Lung (tissue), 11 donors: ENCODE measurements at regions not wholly inside any gene's neighbourhood (a gene's known extent, or its start where the extent isn't known, plus 50 kb on each side); places are given as distances from the start of the nearest gene placed in this dataset.
A peak's percentile ranks its signal among the peaks of the same experiment; 100 is the strongest.

Source experiments
- ATAC-seq: fragments of 200-7000 bp; cut with Tn5 transposase; one replicate; pipeline ENCODE4 v1.9.1; 2020; ENCODE audit warnings: moderate number of reproducible peaks; ENCODE audit not compliant: insufficient read depth, low FRiP score
- DNase-seq, 3 donors: peaks; one replicate each; pipeline ENCODE4 v3.0.0-alpha.2; 2013 to 2017
- H3K27ac ChIP-seq, 2 donors: one replicate each; pipeline ENCODE4 v1.5.1; 2013; ENCODE audit warnings: mild to moderate bottlenecking in 2 of 2, moderate library complexity in 2 of 2, control low read depth in 1 of 2, inconsistent platforms in 1 of 2, low read depth in 1 of 2, low read length in 1 of 2
- H3K27me3 ChIP-seq, 3 donors: one replicate each; pipeline ENCODE4 v1.5.1; 2013; ENCODE audit warnings: low read length in 2 of 3; ENCODE audit not compliant: control insufficient read depth in 3 of 3, insufficient read depth in 3 of 3
- H3K36me3 ChIP-seq, 4 donors: one replicate each; pipeline ENCODE4 v1.5.1; 2013; ENCODE audit warnings: low read length in 4 of 4, mild to moderate bottlenecking in 1 of 4, moderate library complexity in 1 of 4; ENCODE audit not compliant: control insufficient read depth in 4 of 4, insufficient read depth in 4 of 4
- H3K4me1 ChIP-seq, 5 donors: one replicate each; pipeline ENCODE4 v1.5.1; 2013; ENCODE audit warnings: low read length in 5 of 5, mild to moderate bottlenecking in 2 of 5, moderate library complexity in 1 of 5; ENCODE audit not compliant: control insufficient read depth in 5 of 5, insufficient read depth in 5 of 5
- H3K4me3 ChIP-seq: one replicate; pipeline ENCODE4 v1.5.1; 2013; ENCODE audit warnings: mild to moderate bottlenecking, control low read depth, moderate library complexity
- H3K9ac ChIP-seq, 2 donors: one replicate each; pipeline ENCODE4 v1.5.1; 2013; ENCODE audit warnings: low read length in 2 of 2, control low read depth in 1 of 2; ENCODE audit not compliant: insufficient read depth in 1 of 2
- H3K9me3 ChIP-seq, 4 donors: one replicate each; pipeline ENCODE4 v1.5.1; 2013; ENCODE audit warnings: low read length in 3 of 4, mild to moderate bottlenecking in 1 of 4, moderate library complexity in 1 of 4; ENCODE audit not compliant: control insufficient read depth in 4 of 4, insufficient read depth in 3 of 4
- WGBS, 2 donors: extraction: QIAGEN DNeasy Blood & Tissue Kit; methylation state at CpG; one replicate each; pipeline ENCODE4 v1.1.7; 2013; 5-methylcytosine and 5-hydroxymethylcytosine counted together
- TF ChIP-seq, protein P1 (sequence below): IDR thresholded peaks from 2 replicates; pipeline ENCODE4 v1.5.1; 2012; ENCODE audit warnings: mild to moderate bottlenecking; ENCODE audit errors: control extremely low read depth, extremely low read depth
- donor health status: control.
- donor health status: control.
- donor health status: Bipolar disorder and iron deficiency.
- donor health status: healthy.
- donor health status: DM: yes; HTN: yes; CAD: no.

DNA sequence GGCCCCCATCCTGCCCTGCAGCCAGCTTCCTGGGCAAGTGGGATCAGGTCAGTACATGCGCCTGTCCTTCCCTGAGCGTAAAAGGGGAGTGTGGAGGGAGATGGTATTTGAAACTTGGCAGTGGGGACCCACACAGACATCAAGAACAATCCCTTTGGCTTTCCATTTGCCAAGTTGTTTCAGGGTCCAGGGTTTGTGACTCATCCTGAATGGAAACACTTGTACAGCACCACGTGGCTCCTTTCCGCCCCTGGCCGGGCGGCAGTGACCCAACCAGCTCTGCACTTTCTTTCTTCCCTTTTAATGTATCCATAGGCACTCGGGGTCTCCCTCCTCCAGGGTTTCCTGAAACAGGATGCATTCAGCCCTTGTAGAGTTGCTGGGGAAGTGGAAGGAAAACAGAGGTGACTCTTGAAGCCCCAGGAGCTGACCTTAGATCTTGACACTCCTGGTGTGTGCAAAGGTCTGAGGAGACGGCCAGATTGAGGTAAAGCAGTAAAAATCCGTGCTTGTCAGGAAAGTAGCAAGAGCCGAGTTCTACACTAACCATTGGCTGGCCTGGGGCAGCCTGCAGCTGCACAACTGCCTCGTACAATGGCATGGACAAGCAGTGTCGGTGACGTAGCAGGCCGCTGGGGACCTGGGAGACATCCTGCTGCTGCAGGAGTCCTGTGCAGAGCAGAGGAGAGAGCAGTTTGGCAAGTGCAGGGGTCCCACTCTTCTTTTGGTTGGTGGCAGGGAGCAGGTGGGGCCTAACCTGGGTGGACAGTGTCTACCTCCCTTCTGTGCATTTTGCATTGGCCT lies 189.8 kb downstream of the SNX19 start:
- peaks cover 4 to 26% (median 10%) of the 10 kb centered on the region in 5 donors for H3K4me1 ChIP-seq
- H3K4me3 ChIP-seq = no peak overlapping the region
- H3K27me3 ChIP-seq = no peaks in the 10 kb centered on the region
- TF ChIP-seq, protein P1, sequence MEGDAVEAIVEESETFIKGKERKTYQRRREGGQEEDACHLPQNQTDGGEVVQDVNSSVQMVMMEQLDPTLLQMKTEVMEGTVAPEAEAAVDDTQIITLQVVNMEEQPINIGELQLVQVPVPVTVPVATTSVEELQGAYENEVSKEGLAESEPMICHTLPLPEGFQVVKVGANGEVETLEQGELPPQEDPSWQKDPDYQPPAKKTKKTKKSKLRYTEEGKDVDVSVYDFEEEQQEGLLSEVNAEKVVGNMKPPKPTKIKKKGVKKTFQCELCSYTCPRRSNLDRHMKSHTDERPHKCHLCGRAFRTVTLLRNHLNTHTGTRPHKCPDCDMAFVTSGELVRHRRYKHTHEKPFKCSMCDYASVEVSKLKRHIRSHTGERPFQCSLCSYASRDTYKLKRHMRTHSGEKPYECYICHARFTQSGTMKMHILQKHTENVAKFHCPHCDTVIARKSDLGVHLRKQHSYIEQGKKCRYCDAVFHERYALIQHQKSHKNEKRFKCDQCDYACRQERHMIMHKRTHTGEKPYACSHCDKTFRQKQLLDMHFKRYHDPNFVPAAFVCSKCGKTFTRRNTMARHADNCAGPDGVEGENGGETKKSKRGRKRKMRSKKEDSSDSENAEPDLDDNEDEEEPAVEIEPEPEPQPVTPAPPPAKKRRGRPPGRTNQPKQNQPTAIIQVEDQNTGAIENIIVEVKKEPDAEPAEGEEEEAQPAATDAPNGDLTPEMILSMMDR = no peak
- peak overlapping the region in 1 of 2 donors; percentile 60 for H3K27ac ChIP-seq
- ATAC-seq = peak; percentile 47
- peaks cover 0 to 8% (median 3%) of the 10 kb centered on the region in 4 donors for H3K9me3 ChIP-seq
- no peak overlapping the region for H3K9ac ChIP-seq
- H3K36me3 ChIP-seq = no peaks in the 10 kb centered on the region
- peak; percentile 41 to 58 (median 44) for DNase-seq
- 62 to 71% methylated on average over 14 of the region's 14 CpGs for WGBS, 2 donors

DNA sequence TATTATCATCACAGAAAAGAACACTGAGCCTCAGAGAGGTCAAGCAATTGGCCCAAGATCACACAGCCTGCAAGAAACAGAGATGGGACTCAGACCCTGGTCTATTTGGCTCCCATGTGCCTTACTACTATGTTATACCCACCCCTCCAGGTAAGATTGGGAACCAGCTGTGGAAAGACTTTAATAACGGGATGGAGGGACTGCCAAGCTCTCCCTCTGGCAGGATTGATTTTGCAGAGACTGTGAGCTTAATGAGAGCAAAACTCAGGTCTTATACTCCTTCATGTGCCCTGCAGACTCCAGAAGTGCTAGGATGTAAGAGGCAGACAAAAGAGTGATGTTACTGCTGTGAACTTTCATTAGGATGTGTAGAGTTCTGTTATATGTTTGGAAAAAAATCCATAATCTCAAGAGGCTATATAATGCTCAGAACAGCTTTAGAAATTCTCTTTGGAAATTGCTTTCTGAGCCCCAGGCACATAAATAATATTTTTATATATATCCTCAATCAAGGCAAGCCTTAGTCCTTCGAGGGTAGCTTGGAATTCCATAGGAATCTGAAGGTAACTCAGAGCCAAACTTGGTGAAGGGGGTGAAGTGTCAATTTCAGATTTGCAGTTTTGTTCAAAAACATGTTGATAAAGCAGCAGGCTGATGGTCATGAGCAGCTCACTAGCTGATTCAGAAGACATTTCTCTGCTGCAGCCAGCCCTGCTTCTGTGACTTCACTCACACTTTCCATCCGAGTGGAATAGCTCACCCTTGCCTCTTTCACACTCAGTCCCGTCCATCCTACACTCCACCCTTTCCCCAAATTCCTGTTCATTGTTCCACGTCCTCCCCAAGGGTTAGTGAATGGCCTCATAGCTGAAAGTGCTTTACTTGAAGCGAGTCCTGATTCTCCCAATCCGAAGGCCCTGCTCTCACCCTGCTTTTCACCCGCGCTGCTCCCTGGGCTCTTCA lies 188.8 kb downstream of the SNX19 start:
- TF ChIP-seq, protein P1 = no peak
- Histone ChIP-seq H3K27ac (no peak overlapping the region), H3K27me3 (no peaks in the 10 kb centered on the region), H3K36me3 (no peaks in the 10 kb centered on the region), H3K4me1 (peaks cover 4 to 26% (median 10%) of the 10 kb centered on the region in 5 donors), H3K9me3 (peaks cover 0 to 10% (median 3%) of the 10 kb centered on the region in 4 donors), H3K4me3 (no peak overlapping the region), H3K9ac (no peak overlapping the region)
- ATAC-seq (no peak), DNase-seq (no peak)
- WGBS, 2 donors = 74 to 80% methylated on average over 9 of the region's 9 CpGs

DNA sequence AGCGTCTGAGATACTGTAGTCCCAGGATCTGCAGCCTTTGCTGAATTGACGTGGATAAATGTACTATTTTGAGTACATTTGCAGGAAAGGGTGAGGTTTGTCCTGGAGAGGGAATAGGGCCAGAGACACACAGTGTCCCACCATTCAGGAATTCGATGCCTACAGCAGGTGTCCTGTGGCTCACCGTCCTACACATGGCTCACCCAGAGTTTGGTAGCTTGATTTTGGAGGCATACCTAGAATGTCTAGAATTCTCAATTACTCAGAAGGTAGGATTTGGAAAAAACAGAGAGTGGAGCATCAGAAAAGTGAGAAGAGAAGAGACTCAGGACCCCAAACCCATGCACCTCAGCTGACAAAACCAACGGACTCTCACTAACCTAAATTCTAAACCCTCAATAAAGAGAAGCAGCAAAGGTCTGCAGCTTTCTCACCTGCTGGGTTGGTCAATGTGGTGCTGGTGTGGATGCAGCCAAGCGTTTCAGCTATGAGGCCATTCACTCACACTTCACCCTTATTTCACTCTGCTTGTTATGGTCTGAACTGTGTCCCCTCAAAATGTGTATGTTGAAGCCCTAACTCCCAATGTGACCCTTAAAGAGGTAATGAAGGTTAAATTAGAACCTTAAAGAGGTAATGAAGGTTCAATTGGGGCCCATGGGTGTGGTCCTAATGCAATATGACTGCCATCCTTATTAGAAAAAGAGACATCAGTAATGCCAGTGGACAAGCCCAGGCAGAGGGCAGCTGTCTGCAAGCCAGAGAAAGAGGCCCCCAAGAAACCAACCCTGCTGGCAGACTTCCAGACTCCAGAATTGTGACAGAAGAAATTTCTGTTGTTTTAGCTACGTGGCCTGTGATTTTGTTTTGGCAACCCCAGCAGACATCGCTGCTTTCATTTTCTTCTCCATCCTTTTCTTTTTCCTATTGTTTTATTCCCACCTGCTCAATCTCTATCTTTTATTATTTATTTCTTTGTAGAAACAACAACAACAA lies 187.8 kb downstream of the SNX19 start:
- Histone ChIP-seq H3K36me3 (no peaks in the 10 kb centered on the region), H3K27me3 (no peaks in the 10 kb centered on the region), H3K9me3 (peaks cover 0 to 10% (median 3%) of the 10 kb centered on the region in 4 donors), H3K4me3 (no peak overlapping the region), H3K9ac (no peak overlapping the region), H3K4me1 (peaks cover 4 to 26% (median 10%) of the 10 kb centered on the region in 5 donors), H3K27ac (no peak overlapping the region)
- TF ChIP-seq, protein P1 = no peak
- 82 to 86% methylated on average over 8 of the region's 8 CpGs for WGBS, 2 donors
- no peak for ATAC-seq
- DNase-seq = peak; percentile 50 to 60 (median 57)
